ENCODE measurements at regions not wholly inside any gene's neighbourhood (a gene's known extent, or its start where the extent isn't known, plus 50 kb on each side); places are given as distances from the start of the nearest gene placed in this dataset.

DNA sequence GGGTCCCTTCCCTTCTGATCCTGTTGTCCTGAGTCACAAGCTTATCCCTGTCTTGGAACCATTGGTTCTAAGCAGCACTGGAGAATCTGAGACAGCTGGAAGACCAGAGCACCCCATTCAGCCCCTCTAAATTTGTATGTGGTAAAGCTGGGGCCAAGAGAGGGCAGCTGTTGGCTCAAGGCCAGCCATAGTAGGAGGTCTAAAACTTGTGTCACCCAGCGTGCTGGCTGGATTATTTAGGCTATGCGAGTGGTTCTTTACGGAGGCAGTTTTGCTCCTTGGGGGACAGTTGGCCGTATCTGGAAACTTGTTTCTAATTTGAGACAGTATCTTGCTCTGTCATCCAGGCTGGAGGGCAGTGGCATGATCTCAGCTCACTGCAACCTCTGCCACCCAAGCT, 69.6 kb upstream of the GSE1 start:
- no peak overlapping the region for H2AFZ ChIP-seq (ENCODE audit: low read length)
- no peaks in the 10 kb centered on the region for H3K79me2 ChIP-seq (ENCODE audit: insufficient read depth, low read length)
- H3K27ac ChIP-seq (ENCODE audit: insufficient read length, low read depth, low read length): no peak overlapping the region
- no peak overlapping the region for H3K4ac ChIP-seq (ENCODE audit: low read depth, low read length)
- peaks cover 9% of the 10 kb centered on the region for H3K9me3 ChIP-seq (ENCODE audit: control insufficient read depth, low read depth, low read length)
- no peak overlapping the region for H3K9ac ChIP-seq (ENCODE audit: extremely low read depth, insufficient read length, low read length)
- H2BK5ac ChIP-seq (ENCODE audit: insufficient read length, low read length): no peak overlapping the region
- no peak overlapping the region for H2AK5ac ChIP-seq (ENCODE audit: insufficient read length, low read length)
- no peak overlapping the region for H2BK15ac ChIP-seq (ENCODE audit: low read depth, low read length)
- no peak for DNase-seq
- Mint-ChIP-seq H3K36me3 (ENCODE audit: insufficient read depth in 1 of 3, low read depth in 3 of 3) (peaks cover 7 to 10% (median 8%) of the 10 kb centered on the region in 3 experiments), H3K27ac (no peak overlapping the region), H3K4me1 (peaks cover 13 to 15% of the 10 kb centered on the region in 2 experiments), H3K27me3 (ENCODE audit: low read depth) (peaks cover 6% of the 10 kb centered on the region), H3K4me3 (no peak overlapping the region), H3K9me3 (peaks cover 11 to 14% of the 10 kb centered on the region in 2 experiments)
- H2BK12ac ChIP-seq (ENCODE audit: insufficient read length, low read depth, low read length): no peak overlapping the region
- TF ChIP-seq, protein P1, sequence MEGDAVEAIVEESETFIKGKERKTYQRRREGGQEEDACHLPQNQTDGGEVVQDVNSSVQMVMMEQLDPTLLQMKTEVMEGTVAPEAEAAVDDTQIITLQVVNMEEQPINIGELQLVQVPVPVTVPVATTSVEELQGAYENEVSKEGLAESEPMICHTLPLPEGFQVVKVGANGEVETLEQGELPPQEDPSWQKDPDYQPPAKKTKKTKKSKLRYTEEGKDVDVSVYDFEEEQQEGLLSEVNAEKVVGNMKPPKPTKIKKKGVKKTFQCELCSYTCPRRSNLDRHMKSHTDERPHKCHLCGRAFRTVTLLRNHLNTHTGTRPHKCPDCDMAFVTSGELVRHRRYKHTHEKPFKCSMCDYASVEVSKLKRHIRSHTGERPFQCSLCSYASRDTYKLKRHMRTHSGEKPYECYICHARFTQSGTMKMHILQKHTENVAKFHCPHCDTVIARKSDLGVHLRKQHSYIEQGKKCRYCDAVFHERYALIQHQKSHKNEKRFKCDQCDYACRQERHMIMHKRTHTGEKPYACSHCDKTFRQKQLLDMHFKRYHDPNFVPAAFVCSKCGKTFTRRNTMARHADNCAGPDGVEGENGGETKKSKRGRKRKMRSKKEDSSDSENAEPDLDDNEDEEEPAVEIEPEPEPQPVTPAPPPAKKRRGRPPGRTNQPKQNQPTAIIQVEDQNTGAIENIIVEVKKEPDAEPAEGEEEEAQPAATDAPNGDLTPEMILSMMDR (conservative IDR thresholded peaks at IDR 0.05): no peak
- H3K4me2 ChIP-seq (ENCODE audit: insufficient read depth, insufficient read length, low read length): no peak overlapping the region
- H4K91ac ChIP-seq (ENCODE audit: insufficient read length, low read depth, low read length): no peak overlapping the region
- no peak overlapping the region for H2BK120ac ChIP-seq (ENCODE audit: low read depth, low read length, poor library complexity, severe bottlenecking)
- no peak overlapping the region for H3K18ac ChIP-seq (ENCODE audit: insufficient read length, low read depth, low read length)
- no peak overlapping the region for H3K56ac ChIP-seq (ENCODE audit: insufficient read length, low read depth, low read length)
- no peaks in the 10 kb centered on the region for H3K79me1 ChIP-seq (ENCODE audit: insufficient read depth, low read depth, low read length, poor library complexity, severe bottlenecking)
- H4K5ac ChIP-seq (ENCODE audit: insufficient read length, low read depth, low read length): no peak overlapping the region
- no peak overlapping the region for H2BK20ac ChIP-seq (ENCODE audit: low read depth, low read length, poor library complexity, severe bottlenecking)
- no peaks in the 10 kb centered on the region for H3K23me2 ChIP-seq (ENCODE audit: insufficient read length, low read depth, low read length, poor library complexity, severe bottlenecking)
- no peaks in the 10 kb centered on the region for H4K20me1 ChIP-seq (ENCODE audit: control insufficient read depth, insufficient read depth, insufficient read length)
- WGBS (ENCODE audit: extremely low coverage, insufficient read length, low lambda C conversion rate): no CpG with 5 or more reads among the region's 4 CpGs
- H4K8ac ChIP-seq (replicated peaks; ENCODE audit: insufficient read length, low read depth, low read length): no peak overlapping the region
- no peak overlapping the region for H3K14ac ChIP-seq (ENCODE audit: insufficient read depth, low read length)
- no peaks in the 10 kb centered on the region; the same call in 1 of the 2 replicates for H3K4me1 ChIP-seq (ENCODE audit: insufficient read depth, low read length)
- no peaks in the 10 kb centered on the region for H3K27me3 ChIP-seq (ENCODE audit: insufficient read depth, low read length)
- H3T11ph ChIP-seq (ENCODE audit: low read length): no peak overlapping the region
- no peak overlapping the region for H3K23ac ChIP-seq (ENCODE audit: insufficient read length, low read depth, low read length)

Data from H9 (cell line).